MCF 10A (cell line): ENCODE measurements at regions not wholly inside any gene's neighbourhood (a gene's known extent, or its start where the extent isn't known, plus 50 kb on each side); places are given as distances from the start of the nearest gene placed in this dataset.

ENCODE experiments used
- BruUV-seq: library from RNA; stranded (reverse); fragments of 400-500 nt; replicated peaks from 2 replicates; lab custom pipeline; 2021; lab: Mats Ljungman, UMichigan
- CTCF ChIA-PET: fragments of 300-600 bp; sonication (Branson Sonifier 250); formaldehyde crosslinking; extraction: SDS; loops from one replicate; lab custom pipeline; 2021; ENCODE audit warnings: antibody characterized with exemption, inconsistent platforms; lab: Yijun Ruan, JAX
- POLR2A ChIA-PET: fragments of 300-600, 350-650 bp; sonication (Branson Sonifier 250); formaldehyde crosslinking; extraction: SDS; loops from one replicate; lab custom pipeline; 2020; ENCODE audit warnings: antibody characterized with exemption, inconsistent platforms; lab: Yijun Ruan, JAX
- DNase-seq: peaks from one replicate; pipeline ENCODE4 v3.0.0-alpha.2; 2018; ENCODE audit not compliant: unreplicated experiment
- H3K27ac Mint-ChIP-seq: one replicate; pipeline ENCODE4 v1.8.0; 2022; ENCODE audit warnings: mild to moderate bottlenecking, low read depth, mixed read lengths; ENCODE audit not compliant: unreplicated experiment
- H3K27me3 Mint-ChIP-seq: one replicate; pipeline ENCODE4 v1.8.0; 2022; ENCODE audit warnings: mixed read lengths; ENCODE audit not compliant: insufficient read depth, unreplicated experiment
- H3K36me3 Mint-ChIP-seq: one replicate; pipeline ENCODE4 v1.8.0; 2022; ENCODE audit warnings: mild to moderate bottlenecking, moderate library complexity, mixed read lengths; ENCODE audit not compliant: insufficient read depth, unreplicated experiment
- H3K4me1 Mint-ChIP-seq: one replicate; pipeline ENCODE4 v1.8.0; 2022; ENCODE audit warnings: mixed read lengths; ENCODE audit not compliant: insufficient read depth, unreplicated experiment
- H3K4me3 Mint-ChIP-seq: one replicate; pipeline ENCODE4 v1.8.0; 2022; ENCODE audit warnings: mild to moderate bottlenecking, moderate library complexity, mixed read lengths; ENCODE audit not compliant: unreplicated experiment
- H3K9me3 Mint-ChIP-seq: one replicate; pipeline ENCODE4 v1.8.0; 2022; ENCODE audit warnings: mixed read lengths; ENCODE audit not compliant: unreplicated experiment
- CTCF ChIP-seq: fragments of 200-600 bp; IDR thresholded peaks from one replicate; pipeline ENCODE4 v1.8.0; 2022; ENCODE audit warnings: antibody characterized with exemption, mild to moderate bottlenecking; ENCODE audit not compliant: unreplicated experiment
- intact Hi-C: fragments of 100-400 bp; cut with micrococcal nuclease; formaldehyde crosslinking; loops from 2 replicates; pipeline ENCODE4 v1.14.1; 2022

GRCh38 chr6:4185419-4185818 lies 50.0 kb upstream of the ECI2 start:
- TF ChIP-seq CTCF = no peak
- no peaks in the 10 kb centered on the region for H3K9me3 Mint-ChIP-seq
- CTCF ChIA-PET = no interaction called here

More at GRCh38 chr6:4185419-4185818, 50.0 kb upstream of the ECI2 start:
- DNase-seq = no peak
- H3K36me3 Mint-ChIP-seq = peaks cover 2% of the 10 kb centered on the region
- H3K4me1 Mint-ChIP-seq = peaks cover 9% of the 10 kb centered on the region
- H3K27me3 Mint-ChIP-seq = no peaks in the 10 kb centered on the region
- H3K4me3 Mint-ChIP-seq = no peak overlapping the region
- BruUV-seq = no TSS peak
- POLR2A ChIA-PET = interaction anchor here (0.7 kb wide), 2 partner anchors 22 to 997 kb away, joined by 3 to 4 read pairs; no protein-coding TSS in a partner anchor
- intact Hi-C loops = no loop called here
- no peak overlapping the region for H3K27ac Mint-ChIP-seq
